Chondrocyte (in vitro differentiated cells): ENCODE measurements at regions not wholly inside any gene's neighbourhood (a gene's known extent, or its start where the extent isn't known, plus 50 kb on each side); places are given as distances from the start of the nearest gene placed in this dataset.
"Not testable (repeated sequence)": the region's sequence is repeated elsewhere in the genome, so short reads cannot be mapped to it uniquely, and the experiment has no call there.

Experiments
- DNase-seq: peaks from one replicate; pipeline ENCODE4 v3.0.0; 2021; ENCODE audit warnings: mixed read lengths, low spot score
- H3K27ac Mint-ChIP-seq: one replicate; pipeline ENCODE4 v1.8.0; 2021; ENCODE audit warnings: mild to moderate bottlenecking, moderate library complexity, mixed read lengths; ENCODE audit not compliant: unreplicated experiment
- H3K27me3 Mint-ChIP-seq: 2 replicates; pipeline ENCODE4 v1.8.0; 2021; ENCODE audit warnings: low read depth, mixed read lengths
- H3K36me3 Mint-ChIP-seq: 2 replicates; pipeline ENCODE4 v1.8.0; 2021; ENCODE audit warnings: low read depth, mixed read lengths
- H3K4me1 Mint-ChIP-seq: 2 replicates; pipeline ENCODE4 v1.8.0; 2021; ENCODE audit warnings: low read depth, mild to moderate bottlenecking, mixed read lengths
- H3K4me3 Mint-ChIP-seq: one replicate; pipeline ENCODE4 v1.8.0; 2021; ENCODE audit warnings: mild to moderate bottlenecking, moderate library complexity, mixed read lengths; ENCODE audit not compliant: unreplicated experiment
- H3K9me3 Mint-ChIP-seq: 2 replicates; pipeline ENCODE4 v1.8.0; 2021; ENCODE audit warnings: low read depth, mixed read lengths
- TF ChIP-seq, protein P1 (sequence below): fragments of 200-600 bp; sonication (generic); IDR thresholded peaks from 2 replicates; pipeline ENCODE4 v1.5.0; 2021; ENCODE audit warnings: antibody characterized with exemption, mild to moderate bottlenecking, moderate library complexity

DNA sequence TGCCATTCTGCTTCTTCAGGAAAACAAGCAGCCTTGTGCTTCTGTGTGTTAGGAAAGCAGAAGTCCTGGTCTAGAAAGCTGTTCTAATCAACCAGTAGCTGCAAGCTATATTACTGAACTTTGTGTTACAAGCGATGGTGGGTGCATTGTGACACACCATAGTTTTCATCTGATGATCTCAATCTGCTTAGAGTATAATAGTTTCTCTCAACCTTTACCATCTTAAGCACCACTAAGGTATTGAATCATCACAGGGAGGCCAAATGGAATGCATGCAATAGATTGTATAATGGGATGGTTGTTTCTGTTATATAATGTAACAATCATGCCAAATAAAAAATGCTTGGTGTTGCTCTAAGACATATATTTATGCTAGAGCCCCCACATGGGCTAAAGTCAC lies 771.7 kb downstream of the NOVA1 start:
- no peak for DNase-seq
- TF ChIP-seq, protein P1, sequence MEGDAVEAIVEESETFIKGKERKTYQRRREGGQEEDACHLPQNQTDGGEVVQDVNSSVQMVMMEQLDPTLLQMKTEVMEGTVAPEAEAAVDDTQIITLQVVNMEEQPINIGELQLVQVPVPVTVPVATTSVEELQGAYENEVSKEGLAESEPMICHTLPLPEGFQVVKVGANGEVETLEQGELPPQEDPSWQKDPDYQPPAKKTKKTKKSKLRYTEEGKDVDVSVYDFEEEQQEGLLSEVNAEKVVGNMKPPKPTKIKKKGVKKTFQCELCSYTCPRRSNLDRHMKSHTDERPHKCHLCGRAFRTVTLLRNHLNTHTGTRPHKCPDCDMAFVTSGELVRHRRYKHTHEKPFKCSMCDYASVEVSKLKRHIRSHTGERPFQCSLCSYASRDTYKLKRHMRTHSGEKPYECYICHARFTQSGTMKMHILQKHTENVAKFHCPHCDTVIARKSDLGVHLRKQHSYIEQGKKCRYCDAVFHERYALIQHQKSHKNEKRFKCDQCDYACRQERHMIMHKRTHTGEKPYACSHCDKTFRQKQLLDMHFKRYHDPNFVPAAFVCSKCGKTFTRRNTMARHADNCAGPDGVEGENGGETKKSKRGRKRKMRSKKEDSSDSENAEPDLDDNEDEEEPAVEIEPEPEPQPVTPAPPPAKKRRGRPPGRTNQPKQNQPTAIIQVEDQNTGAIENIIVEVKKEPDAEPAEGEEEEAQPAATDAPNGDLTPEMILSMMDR = no peak
- H3K9me3 Mint-ChIP-seq = peaks cover 4% of the 10 kb centered on the region
- H3K27me3 Mint-ChIP-seq = no peaks in the 10 kb centered on the region
- H3K4me1 Mint-ChIP-seq = no peaks in the 10 kb centered on the region
- no peaks in the 10 kb centered on the region for H3K36me3 Mint-ChIP-seq
- H3K4me3 Mint-ChIP-seq = no peak overlapping the region
- H3K27ac Mint-ChIP-seq = no peak overlapping the region

- no peak overlapping the region for H3K27ac Mint-ChIP-seq
- no peaks in the 10 kb centered on the region for H3K36me3 Mint-ChIP-seq
- no peaks in the 10 kb centered on the region for H3K27me3 Mint-ChIP-seq
- H3K4me3 Mint-ChIP-seq = no peak overlapping the region
- peaks cover 7% of the 10 kb centered on the region for H3K9me3 Mint-ChIP-seq
- TF ChIP-seq, protein P1 = no peak
- no peaks in the 10 kb centered on the region for H3K4me1 Mint-ChIP-seq
- DNase-seq = no peak
Measured at GRCh38 chr14:25820368-25820767, 770.4 kb upstream of the STXBP6 start.

GRCh38 chr14:25814622-25815021 lies 764.7 kb upstream of the STXBP6 start:
- not testable (repeated sequence) for H3K4me1 Mint-ChIP-seq, H3K4me3 Mint-ChIP-seq, H3K9me3 Mint-ChIP-seq, H3K36me3 Mint-ChIP-seq, H3K27me3 Mint-ChIP-seq, DNase-seq, H3K27ac Mint-ChIP-seq

DNA sequence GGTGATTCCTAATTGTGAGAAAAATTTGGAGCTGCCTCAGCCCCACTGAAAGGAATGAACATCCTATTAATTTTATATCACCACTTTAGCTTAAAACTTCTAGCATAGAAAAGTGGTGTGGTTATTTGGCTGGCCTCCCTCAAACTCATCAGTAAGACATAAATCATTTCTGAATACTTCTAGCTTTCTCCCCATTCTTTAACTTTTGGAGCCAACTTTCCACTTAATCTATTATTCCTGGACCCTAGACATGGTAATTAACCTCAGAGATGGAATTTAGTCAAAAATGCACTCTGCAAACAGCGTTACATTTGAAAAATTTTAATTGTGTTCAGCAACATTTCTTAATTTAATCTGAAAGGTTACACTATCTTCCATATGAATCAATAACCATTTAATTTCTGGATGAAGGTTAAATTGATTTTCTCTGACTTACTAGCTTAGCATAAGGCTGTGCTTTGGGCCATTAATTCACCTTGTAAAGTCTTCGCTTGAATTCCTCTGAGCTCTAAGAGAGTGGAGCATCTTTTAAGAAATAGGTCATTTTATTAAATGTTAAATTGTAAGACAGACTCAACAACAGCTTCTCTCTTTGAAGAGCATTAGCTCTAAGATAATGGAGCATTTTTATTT lies 753.6 kb upstream of the STXBP6 start:
- Mint-ChIP-seq H3K27ac (no peak overlapping the region), H3K9me3 (peaks cover 36% of the 10 kb centered on the region), H3K4me3 (no peak overlapping the region), H3K36me3 (no peaks in the 10 kb centered on the region), H3K27me3 (no peaks in the 10 kb centered on the region), H3K4me1 (no peaks in the 10 kb centered on the region)
- TF ChIP-seq, protein P1 = no peak
- no peak for DNase-seq

GRCh38 chr14:25800841-25801240 lies 750.9 kb upstream of the STXBP6 start:
- TF ChIP-seq, protein P1 = no peak
- no peak for DNase-seq
- H3K4me1 Mint-ChIP-seq = no peaks in the 10 kb centered on the region
- H3K27me3 Mint-ChIP-seq = no peaks in the 10 kb centered on the region
- H3K27ac Mint-ChIP-seq = no peak overlapping the region
- peaks cover 32% of the 10 kb centered on the region for H3K9me3 Mint-ChIP-seq
- no peak overlapping the region for H3K4me3 Mint-ChIP-seq
- no peaks in the 10 kb centered on the region for H3K36me3 Mint-ChIP-seq

GRCh38 chr14:25788252-25788651 lies 738.3 kb upstream of the STXBP6 start:
- H3K27ac Mint-ChIP-seq = no peak overlapping the region
- no peaks in the 10 kb centered on the region for H3K36me3 Mint-ChIP-seq
- H3K4me3 Mint-ChIP-seq = no peak overlapping the region
- DNase-seq = no peak
- H3K9me3 Mint-ChIP-seq = peaks cover 44% of the 10 kb centered on the region
- no peaks in the 10 kb centered on the region for H3K27me3 Mint-ChIP-seq
- no peaks in the 10 kb centered on the region for H3K4me1 Mint-ChIP-seq
- TF ChIP-seq, protein P1 = no peak
